HG03439 (cell line): ENCODE measurements at regions not wholly inside any gene's neighbourhood (a gene's known extent, or its start where the extent isn't known, plus 50 kb on each side); places are given as distances from the start of the nearest gene placed in this dataset.
"Not testable (repeated sequence)": the region's sequence is repeated elsewhere in the genome, so short reads cannot be mapped to it uniquely, and the experiment has no call there.

Experiments
- ATAC-seq: cut with Tn5 transposase; IDR thresholded peaks from one replicate; pipeline ENCODE4 v1.9.1; 2021; ENCODE audit warnings: mild to moderate bottlenecking, moderate library complexity; ENCODE audit not compliant: unreplicated experiment

DNA sequence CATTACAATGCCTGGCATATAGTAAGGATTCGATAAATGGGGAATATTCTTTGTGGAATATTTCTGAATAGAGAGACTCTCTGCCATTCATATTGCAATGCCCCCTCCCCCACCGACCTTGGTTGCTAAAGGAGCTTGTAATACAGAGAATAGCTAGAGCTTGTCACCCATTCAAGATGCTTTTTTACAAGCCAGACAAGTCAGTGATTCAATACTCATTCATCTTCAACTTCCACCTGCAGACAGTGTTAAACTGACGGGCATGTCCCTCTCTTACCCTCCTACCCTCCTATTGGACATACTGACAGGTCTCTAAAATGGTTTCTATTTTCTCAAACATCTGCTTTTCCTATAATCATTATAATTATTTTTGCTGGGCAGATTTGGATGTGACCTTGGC lies 257.4 kb downstream of the KCNJ2 start:
- ATAC-seq: no peak

DNA sequence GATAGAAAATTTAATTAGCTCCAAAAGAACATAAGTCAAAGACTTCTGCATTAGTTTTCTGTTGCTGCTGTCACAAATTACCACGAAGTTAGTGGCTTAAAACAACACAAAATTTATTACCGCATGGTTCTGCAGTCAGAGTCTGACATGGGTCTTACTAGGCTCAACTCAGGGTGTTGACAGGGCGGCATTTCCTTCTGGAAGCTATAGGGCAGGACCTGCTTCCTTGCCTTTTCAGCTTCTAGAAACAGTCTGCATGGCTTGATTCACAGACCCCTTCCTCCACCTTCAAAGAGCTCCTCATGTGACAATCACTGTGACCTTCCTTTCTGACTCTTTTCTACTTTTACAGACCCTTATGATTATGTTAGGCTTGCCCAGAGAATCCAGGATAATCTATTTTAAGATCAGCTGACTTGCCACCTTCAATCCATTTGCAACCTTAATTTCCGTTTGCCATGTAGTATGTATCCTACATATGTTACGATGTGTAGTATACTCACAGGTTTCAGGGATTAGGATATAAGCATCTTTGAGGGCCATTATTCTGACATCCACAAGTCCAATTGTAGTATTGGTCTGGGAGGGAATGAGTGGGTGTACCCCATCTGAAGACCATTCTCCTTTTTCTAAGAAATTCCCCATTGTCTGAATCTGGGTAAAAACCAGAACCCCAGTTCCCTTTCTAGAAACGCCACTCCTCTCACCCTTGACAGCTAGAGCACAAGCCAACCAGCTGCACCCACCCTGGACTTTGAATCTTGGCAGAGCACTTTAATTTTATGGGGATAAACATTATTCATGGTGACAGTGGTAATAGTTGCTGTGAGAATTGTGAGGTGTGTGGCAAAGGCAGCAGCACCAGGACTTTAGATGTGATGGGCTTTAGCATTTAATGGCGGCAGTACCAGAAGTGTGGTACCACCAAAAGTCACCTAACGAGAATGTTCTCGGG lies 265.5 kb downstream of the KCNJ2 start:
- no peak for ATAC-seq

DNA sequence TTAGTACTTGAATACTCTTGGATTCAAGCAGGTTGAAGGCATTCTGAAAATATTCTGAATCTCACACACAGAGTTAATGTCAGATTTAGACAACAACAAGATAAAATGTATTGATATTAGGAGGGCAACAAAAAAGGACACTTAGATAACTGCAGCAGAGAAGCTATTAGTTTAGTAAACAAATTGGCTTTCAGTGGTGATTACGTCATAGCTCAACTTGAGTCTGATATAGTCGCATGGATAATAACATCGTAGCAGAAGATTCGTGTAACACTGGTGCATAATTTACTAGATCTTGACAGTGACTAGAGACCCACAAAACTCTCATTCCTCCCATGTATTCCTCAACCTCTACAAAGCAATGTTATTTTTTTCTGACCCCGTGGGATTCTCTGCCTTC lies 268.3 kb downstream of the KCNJ2 start:
- ATAC-seq: no peak

DNA sequence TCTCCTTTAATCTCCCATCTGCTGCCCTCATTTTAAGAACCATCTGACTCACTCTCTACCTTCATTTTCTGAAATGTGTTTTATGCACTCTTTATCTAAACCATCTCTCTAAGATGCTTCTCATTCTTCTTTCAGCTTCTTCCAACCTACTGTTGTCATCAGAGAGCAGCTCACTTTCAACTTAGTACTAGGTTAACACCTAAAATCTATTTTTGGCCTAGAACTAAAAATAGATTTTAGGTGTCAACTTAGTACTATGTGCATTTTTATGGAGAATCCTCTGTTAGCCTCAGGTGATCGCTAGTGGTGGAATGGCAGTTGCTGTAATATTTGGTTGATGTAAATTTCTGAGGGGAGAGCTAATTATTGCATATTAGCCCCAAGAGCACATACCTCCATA lies 277.1 kb downstream of the KCNJ2 start:
- no peak for ATAC-seq

DNA sequence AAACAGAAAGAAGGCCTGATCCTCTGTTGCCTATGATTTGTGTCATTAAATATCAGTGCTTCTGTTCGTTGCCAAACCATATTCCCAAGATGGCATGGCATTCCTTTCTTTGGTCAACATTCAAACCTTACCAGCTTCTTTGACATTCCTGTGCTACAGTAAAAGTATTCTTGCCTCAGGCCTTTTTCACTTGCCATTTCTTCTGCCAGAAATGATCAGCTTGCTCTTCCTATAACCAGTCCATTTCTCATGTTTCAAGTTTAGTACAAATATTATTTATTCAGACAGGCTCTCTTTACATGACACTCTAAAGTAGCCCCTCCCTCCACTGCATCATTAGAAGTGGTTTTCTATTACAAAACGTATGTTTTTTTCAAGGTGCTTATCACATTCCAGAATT lies 278.3 kb downstream of the KCNJ2 start:
- ATAC-seq: no peak

DNA sequence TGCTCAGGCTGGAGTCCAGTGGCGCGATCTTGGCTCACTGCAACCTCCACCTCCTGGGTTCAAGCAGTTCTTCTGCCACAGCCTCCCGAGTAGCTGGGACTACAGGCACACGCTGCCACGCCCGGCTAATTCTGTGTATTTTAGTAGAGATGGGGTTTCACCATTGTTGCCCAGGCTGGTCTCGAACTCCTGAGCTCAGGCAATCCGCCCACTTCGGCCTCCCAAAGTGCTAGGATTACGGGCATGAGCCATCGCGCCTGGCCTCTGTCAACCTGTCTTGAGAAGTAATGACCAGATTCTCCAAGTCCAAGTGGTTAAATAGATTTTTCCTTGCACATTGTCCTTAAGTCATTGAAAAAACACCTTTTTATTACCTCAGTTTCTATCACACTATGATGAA lies 283.7 kb downstream of the KCNJ2 start:
- ATAC-seq: not testable (repeated sequence)

DNA sequence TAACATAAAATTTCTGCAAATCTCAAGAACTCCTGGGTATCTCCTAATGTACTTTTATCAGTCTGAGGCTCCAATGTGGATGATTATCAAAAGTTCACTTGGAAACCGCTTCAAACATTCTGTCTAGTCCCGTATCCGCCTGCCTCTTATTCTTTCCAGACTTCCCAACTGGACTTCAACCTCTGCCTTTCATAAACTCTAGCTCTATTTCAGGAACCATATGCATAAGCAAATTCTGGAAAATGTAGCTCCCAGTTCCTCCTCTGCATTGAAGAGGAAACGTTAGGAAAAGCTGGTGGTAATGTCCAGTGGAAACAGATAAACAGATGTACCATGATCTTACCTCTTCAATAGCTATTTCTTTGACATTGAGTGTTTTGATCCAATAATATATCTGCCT lies 285.0 kb downstream of the KCNJ2 start:
- ATAC-seq: no peak

DNA sequence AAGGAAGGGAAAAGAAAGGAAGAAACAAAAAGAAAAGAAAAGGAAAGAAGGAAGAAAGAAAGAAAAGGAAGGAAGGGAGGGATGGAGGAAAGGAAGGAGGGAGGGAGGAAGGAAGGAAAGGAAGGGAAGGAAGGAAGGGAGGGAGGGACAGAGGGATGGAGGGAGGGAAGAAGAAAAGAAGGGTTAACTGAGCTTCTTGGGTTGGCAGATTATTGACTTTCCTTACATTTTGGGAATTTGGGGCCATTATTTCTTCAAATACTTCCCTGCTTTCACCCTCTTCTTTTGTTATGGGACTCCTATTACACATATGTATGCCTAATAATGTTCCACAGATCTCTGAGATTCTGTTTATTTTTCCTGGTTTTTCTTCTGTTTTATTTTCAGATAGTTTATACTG lies 285.6 kb downstream of the KCNJ2 start:
- ATAC-seq: no peak

DNA sequence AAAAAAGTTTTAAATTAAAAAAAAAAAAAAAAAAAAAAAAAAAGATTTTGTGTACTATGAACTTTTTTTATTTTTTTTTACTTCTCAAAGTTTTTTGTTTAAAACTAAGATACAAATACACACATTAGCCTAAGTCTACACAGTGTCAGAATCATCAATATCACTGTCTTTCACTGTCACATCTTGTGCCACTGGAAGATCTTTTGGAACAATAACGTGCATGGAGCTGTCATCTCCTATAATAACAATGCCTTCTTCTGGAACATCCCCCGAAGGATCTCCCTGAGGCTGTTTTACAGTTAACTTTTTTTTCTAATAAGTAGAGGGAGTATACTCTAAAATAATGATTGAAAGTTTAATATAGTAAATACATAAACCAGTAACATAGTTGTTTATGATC lies 295.7 kb downstream of the KCNJ2 start:
- ATAC-seq: no peak

DNA sequence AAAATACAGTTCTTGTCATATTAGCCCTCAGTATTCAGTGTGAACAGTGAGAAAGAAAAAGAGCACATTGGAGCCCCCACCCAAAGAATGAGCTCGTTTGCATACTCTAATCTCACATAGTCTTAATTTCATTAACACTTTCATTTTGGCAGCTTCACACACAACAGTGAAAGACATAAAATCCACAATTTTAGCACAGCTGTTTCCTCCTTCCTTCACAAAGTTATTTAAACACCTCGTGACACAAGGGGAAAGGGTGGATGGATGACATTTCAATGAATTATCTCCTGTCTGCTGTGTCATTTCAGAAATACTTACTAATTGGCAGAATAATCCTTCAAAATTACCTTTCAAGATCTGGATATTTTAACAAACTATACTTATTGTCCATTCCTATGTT lies 299.3 kb downstream of the KCNJ2 start:
- no peak for ATAC-seq

DNA sequence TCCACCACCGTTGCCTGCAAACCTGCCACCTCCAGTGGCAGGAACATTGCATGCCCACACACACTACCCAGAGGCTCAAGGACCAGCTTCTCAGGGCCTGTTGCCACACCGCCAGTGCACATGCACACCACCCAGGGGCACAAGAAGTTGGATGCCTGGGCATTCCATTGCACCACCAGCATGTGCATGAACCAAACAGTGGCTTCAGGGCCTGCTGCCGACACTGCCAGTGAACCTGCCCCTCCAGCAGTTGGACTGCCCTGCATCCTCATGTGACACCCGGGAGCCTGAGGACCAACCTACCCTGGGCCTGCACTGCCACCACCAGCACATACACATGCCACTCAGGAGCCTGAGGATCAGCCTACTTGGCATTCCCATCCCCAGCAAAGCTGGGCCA lies 303.7 kb downstream of the KCNJ2 start:
- no peak for ATAC-seq

DNA sequence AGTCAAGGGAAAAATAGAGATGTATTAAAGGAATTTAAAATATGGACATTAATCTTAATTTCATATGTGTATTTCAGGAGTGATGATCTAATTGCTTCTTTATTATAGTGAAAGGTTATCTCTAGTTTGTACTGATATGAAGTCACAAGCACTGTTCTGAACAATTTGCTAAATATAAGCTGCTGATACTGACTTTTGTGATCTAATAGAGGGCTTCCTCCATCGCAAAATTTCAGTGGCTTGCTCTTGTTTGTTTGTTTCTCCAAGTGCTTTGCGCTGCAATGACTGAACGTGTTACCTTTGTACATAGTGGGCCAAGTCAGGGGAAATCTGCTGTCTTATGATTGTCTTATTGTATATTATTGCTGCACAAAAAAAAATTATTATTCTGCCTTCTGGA lies 307.0 kb downstream of the KCNJ2 start:
- no peak for ATAC-seq

DNA sequence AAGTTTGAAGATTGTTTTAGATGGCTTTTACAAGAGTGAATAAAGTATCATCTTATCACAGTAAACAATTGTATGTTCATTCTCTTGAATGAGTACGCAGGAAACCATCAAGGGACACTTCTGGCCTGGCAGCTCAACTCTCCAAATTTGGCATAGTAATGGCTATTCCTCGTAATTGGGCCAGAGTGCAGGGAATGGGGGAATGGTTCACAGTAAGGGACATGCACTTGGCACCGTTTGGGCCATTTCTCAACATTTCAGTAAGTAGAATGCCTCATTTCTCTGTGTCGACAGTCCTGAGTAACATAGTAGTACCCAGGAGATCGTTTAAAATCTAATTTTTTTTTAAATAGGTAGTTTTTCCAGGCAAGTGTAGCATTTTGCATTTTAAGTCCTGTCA lies 309.6 kb downstream of the KCNJ2 start:
- ATAC-seq: no peak

DNA sequence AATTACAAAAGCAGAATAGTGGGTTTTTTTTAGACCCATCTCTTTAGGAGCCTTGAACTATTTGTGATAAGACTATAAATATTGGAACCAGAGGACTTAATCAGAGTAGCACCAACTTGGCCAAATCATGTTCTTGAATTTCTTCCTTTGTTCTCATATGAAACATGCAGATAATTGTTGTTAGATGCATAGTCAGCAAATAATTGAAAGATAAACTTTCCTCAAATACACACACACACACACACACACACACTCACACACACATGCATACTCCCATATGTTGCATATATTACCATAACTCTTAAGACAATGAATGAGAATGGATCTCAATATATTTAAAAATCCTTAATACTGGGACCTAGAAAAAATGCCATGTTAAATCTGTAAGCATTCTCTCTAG lies 310.4 kb downstream of the KCNJ2 start:
- no peak for ATAC-seq

DNA sequence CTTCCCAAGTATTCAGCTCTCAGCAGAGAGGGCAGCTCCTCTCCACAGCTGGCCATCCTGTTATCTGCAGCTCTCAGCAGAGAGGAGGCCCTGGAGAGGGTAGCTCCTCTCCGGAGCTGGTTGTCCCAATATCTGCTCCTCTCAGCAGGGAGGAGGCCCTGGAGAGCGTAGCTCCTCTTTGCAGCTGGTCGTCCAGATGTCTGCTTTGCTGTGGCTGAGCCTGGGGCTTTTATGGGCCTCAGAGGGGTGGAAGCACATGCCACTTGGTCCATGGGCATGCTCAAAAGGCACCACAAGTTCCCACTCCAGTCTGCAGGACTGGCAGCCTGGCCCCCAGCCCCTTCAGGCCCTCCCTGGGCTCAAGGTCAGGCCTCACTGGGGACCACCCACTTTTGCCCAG lies 314.3 kb downstream of the KCNJ2 start:
- no peak for ATAC-seq

DNA sequence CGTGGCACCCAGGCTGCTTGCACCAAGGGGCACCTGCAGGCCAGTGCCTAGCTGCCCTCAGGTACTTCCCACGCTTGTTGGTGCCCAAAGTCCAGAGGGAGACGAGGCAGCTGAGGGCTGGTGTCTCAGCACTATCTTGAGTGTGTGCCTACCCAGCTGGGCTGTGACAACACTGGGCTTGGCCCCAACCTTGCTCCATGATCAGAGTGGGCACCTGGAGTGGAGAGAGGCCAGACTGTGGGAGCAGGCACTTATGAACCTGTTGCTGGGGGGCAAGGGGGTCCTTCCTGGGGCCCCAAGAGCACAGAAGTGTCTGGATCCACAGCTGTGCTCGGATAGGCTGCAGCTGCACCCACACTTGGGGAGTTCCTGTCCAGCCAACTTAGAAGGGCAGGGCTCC lies 314.7 kb downstream of the KCNJ2 start:
- no peak for ATAC-seq

DNA sequence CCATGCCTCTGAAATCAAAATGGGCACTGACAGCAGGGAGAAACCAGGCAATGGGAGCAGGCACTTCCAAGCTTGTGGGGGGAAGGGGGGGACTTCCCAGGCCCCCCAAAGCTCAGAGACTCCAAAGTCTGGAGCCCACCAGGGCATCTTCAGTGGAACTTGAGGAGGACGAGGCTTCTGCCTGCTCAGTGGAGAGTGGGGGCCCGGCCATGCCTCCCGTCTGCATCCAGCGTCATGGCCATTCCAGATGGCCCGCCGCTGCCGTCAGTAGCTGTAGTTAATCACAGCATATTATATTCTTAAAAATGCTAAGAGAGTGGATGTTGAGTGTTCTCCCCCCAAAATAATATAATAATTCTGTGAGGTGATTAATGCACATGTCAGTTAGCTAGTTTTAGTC lies 315.2 kb downstream of the KCNJ2 start:
- no peak for ATAC-seq

DNA sequence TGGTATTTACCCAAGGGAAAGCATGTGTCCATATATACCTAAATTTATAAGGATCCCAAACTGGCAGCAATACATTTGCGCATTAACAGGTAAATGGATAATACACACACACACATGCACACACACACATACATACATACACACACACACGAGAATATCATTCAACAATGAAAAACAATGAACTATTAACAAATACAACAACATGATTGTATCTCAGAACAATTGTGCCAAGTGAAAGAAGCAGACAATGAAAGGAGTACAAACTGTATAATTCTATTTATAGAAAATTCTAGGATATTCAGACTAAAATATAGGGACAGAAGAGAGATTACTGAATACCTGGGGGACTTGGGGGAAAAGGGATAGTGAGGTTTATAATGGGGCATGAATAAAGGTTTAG lies 323.0 kb downstream of the KCNJ2 start:
- ATAC-seq: no peak

DNA sequence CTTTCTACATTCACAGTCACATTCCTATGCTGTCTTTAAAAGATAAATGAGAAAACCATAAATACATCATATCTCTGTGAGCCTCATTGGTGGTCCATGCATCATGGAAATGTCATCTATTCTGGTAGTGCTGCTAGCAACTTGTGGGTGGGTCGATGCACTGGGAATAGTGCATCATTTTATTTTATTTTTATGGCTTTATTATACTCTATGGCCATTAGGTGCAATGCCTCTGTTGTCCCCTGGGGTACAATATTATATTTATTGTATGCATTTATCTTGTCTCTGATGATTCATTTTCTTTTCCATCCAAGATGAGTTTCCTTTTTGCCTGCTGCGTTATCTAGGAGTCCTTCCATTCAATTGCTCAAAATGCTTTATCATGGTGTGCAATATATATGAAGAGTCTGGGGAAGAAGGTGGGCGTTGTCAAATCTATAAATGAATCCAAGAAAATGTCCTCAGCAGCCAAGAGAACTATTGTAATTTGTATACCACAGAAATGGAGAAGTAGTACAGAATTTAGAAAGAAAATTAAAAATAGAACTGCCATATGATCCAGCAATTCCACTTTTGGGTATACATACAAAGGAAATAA lies 324.0 kb downstream of the KCNJ2 start:
- no peak for ATAC-seq

DNA sequence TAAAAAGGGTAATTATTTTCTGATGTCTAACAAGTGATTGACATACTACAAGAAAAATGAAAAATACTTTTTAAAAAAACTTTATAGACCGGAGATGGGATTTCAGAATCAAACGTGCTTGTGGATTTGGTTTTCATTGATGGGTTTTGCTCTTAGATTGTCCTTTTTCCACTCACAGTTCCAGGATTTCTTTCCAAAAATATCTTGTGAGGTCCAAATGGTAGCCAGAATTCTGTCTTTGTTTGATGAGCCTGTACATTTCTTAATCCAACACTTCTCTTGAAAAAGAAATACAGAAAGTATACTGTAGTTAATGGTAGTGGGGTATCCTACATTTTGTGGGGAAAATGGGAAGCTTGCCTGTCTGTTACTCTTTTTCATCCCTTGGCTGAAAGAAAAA lies 329.3 kb downstream of the KCNJ2 start:
- ATAC-seq: no peak

DNA sequence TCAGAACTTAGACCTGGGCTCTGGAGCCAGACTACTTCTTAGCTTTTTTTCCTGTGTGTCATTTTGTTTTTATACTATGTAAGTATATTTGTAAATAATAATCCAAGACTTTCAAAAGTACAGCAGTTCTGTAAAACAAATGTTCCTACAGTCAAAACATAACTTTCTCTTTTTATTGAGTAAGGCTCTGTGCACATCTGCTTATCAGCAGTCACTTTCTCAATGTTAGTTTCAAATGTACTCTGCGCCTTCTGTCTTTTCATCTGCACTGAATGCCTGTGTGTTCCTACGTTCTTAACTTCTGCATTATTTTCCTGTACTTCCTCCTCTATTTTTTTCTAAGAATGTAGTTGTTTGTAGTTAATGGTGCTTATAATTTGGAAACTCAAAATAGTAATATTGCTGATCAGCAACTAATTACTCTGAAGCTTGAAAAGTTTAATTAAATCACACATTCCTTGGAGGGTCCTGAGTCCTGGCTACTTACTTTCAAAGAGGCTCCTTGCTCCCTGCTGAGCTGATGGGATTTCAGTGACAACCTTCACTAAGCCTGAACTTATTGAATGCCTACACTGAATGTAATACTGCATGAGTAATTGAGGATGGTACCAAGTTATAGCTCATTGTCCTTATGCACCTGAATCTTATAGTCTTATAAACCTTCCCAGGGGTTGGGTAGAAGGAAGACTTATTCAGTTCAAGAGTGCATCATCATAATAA lies 329.9 kb downstream of the KCNJ2 start:
- ATAC-seq: no peak

DNA sequence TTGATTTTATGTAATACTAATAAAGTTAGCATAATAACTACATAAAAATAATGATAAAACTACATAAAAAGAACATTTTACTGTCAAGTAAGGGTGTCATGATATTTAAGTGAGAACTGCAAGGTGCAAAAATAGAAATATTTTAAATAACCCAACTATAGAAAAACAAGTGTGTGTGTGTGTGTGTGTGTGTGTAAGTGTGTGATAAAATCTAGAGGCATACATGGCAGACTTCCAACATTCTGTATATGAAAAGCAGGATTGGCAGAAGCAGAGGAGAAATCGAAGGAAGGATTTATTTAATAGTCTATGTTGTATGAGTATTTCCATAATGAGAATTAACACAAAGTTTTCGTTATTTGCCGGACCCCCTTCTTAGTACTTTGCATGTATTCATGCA lies 334.1 kb downstream of the KCNJ2 start:
- ATAC-seq: no peak
